ENCODE measurements at regions not wholly inside any gene's neighbourhood (a gene's known extent, or its start where the extent isn't known, plus 50 kb on each side); places are given as distances from the start of the nearest gene placed in this dataset.
"Not testable (repeated sequence)": the region's sequence is repeated elsewhere in the genome, so short reads cannot be mapped to it uniquely, and the experiment has no call there.

GRCh38 chr2:90004553-90004952, 1313.1 kb downstream of the RPIA start:
- H3K9me3 Mint-ChIP-seq (ENCODE audit: low read depth); POLR2A ChIA-PET; ATAC-seq: not testable (repeated sequence)

GRCh38 chr2:90010442-90011100, 1319.1 kb downstream of the RPIA start:
- H3K27ac Mint-ChIP-seq; POLR2A ChIA-PET; intact Hi-C loops (cut with DNase I, micrococcal nuclease); H3K36me3 Mint-ChIP-seq (ENCODE audit: low read depth); H3K4me1 Mint-ChIP-seq; ATAC-seq; CTCF ChIA-PET; H3K27me3 Mint-ChIP-seq; H3K9me3 Mint-ChIP-seq (ENCODE audit: low read depth); H3K4me3 Mint-ChIP-seq; DNase-seq: not testable (repeated sequence)

More at GRCh38 chr2:90004553-90004952, 1313.1 kb downstream of the RPIA start:
- H3K27me3 Mint-ChIP-seq; H3K27ac Mint-ChIP-seq; DNase-seq; H3K4me3 Mint-ChIP-seq; CTCF ChIA-PET; intact Hi-C loops (cut with DNase I, micrococcal nuclease); H3K36me3 Mint-ChIP-seq (ENCODE audit: low read depth); H3K4me1 Mint-ChIP-seq: not testable (repeated sequence)

- H3K27ac Mint-ChIP-seq; H3K27me3 Mint-ChIP-seq; POLR2A ChIA-PET; CTCF ChIA-PET; H3K4me3 Mint-ChIP-seq; ATAC-seq; DNase-seq; H3K9me3 Mint-ChIP-seq (ENCODE audit: low read depth); intact Hi-C loops (cut with DNase I, micrococcal nuclease); H3K4me1 Mint-ChIP-seq; H3K36me3 Mint-ChIP-seq (ENCODE audit: low read depth): not testable (repeated sequence)
Measured at GRCh38 chr2:90011101-90011443, 1319.6 kb downstream of the RPIA start.

GRCh38 chr2:90019908-90020307, 1328.4 kb downstream of the RPIA start:
- H3K36me3 Mint-ChIP-seq (ENCODE audit: low read depth), result not testable (repeated sequence)

GRCh38 chr2:90021234-90021633, 1329.8 kb downstream of the RPIA start:
- H3K27ac Mint-ChIP-seq; H3K4me1 Mint-ChIP-seq; ATAC-seq; H3K36me3 Mint-ChIP-seq (ENCODE audit: low read depth); DNase-seq; intact Hi-C loops (cut with DNase I, micrococcal nuclease); H3K9me3 Mint-ChIP-seq (ENCODE audit: low read depth); CTCF ChIA-PET; POLR2A ChIA-PET; H3K27me3 Mint-ChIP-seq; H3K4me3 Mint-ChIP-seq: not testable (repeated sequence)

More at GRCh38 chr2:90019908-90020307, 1328.4 kb downstream of the RPIA start:
- CTCF ChIA-PET; H3K4me3 Mint-ChIP-seq; intact Hi-C loops (cut with DNase I, micrococcal nuclease); H3K27ac Mint-ChIP-seq; H3K4me1 Mint-ChIP-seq; POLR2A ChIA-PET; H3K27me3 Mint-ChIP-seq; H3K9me3 Mint-ChIP-seq (ENCODE audit: low read depth); DNase-seq; ATAC-seq: not testable (repeated sequence)

- H3K9me3 Mint-ChIP-seq (ENCODE audit: low read depth); intact Hi-C loops (cut with DNase I, micrococcal nuclease); H3K4me1 Mint-ChIP-seq; CTCF ChIA-PET; H3K36me3 Mint-ChIP-seq (ENCODE audit: low read depth); ATAC-seq; H3K4me3 Mint-ChIP-seq; DNase-seq; H3K27me3 Mint-ChIP-seq; H3K27ac Mint-ChIP-seq; POLR2A ChIA-PET: not testable (repeated sequence)
Measured at GRCh38 chr2:90027231-90027643, 1335.8 kb downstream of the RPIA start.

- ATAC-seq; intact Hi-C loops (cut with DNase I, micrococcal nuclease); H3K4me1 Mint-ChIP-seq; DNase-seq; POLR2A ChIA-PET; H3K9me3 Mint-ChIP-seq (ENCODE audit: low read depth); H3K27ac Mint-ChIP-seq; H3K27me3 Mint-ChIP-seq; CTCF ChIA-PET; H3K4me3 Mint-ChIP-seq; H3K36me3 Mint-ChIP-seq (ENCODE audit: low read depth): not testable (repeated sequence)
Measured at GRCh38 chr2:90028381-90029079, 1337.1 kb downstream of the RPIA start.

- CTCF ChIA-PET; ATAC-seq; H3K36me3 Mint-ChIP-seq (ENCODE audit: low read depth); H3K27ac Mint-ChIP-seq; DNase-seq; intact Hi-C loops (cut with DNase I, micrococcal nuclease); H3K9me3 Mint-ChIP-seq (ENCODE audit: low read depth); H3K4me3 Mint-ChIP-seq; H3K4me1 Mint-ChIP-seq; POLR2A ChIA-PET; H3K27me3 Mint-ChIP-seq: not testable (repeated sequence)
Measured at GRCh38 chr2:90029080-90029428, 1337.6 kb downstream of the RPIA start.

- H3K4me3 Mint-ChIP-seq; POLR2A ChIA-PET; DNase-seq; H3K36me3 Mint-ChIP-seq (ENCODE audit: low read depth); intact Hi-C loops (cut with DNase I, micrococcal nuclease); H3K9me3 Mint-ChIP-seq (ENCODE audit: low read depth); CTCF ChIA-PET; H3K27ac Mint-ChIP-seq; H3K27me3 Mint-ChIP-seq; H3K4me1 Mint-ChIP-seq; ATAC-seq: not testable (repeated sequence)
Measured at GRCh38 chr2:90032269-90032668, 1340.8 kb downstream of the RPIA start.

- intact Hi-C loops (cut with DNase I, micrococcal nuclease); H3K27me3 Mint-ChIP-seq; CTCF ChIA-PET; H3K27ac Mint-ChIP-seq; DNase-seq; ATAC-seq; H3K4me3 Mint-ChIP-seq; H3K4me1 Mint-ChIP-seq; H3K36me3 Mint-ChIP-seq (ENCODE audit: low read depth); H3K9me3 Mint-ChIP-seq (ENCODE audit: low read depth); POLR2A ChIA-PET: not testable (repeated sequence)
Measured at GRCh38 chr2:90036335-90036734, 1344.9 kb downstream of the RPIA start.

- H3K9me3 Mint-ChIP-seq (ENCODE audit: low read depth); H3K36me3 Mint-ChIP-seq (ENCODE audit: low read depth); intact Hi-C loops (cut with DNase I, micrococcal nuclease); POLR2A ChIA-PET; H3K27me3 Mint-ChIP-seq; ATAC-seq; H3K4me3 Mint-ChIP-seq; H3K4me1 Mint-ChIP-seq; CTCF ChIA-PET; DNase-seq; H3K27ac Mint-ChIP-seq: not testable (repeated sequence)
Measured at GRCh38 chr2:90039093-90039492, 1347.6 kb downstream of the RPIA start.

GRCh38 chr2:90047776-90048175, 1356.3 kb downstream of the RPIA start:
- H3K27ac Mint-ChIP-seq; H3K4me3 Mint-ChIP-seq; DNase-seq; intact Hi-C loops (cut with DNase I, micrococcal nuclease); ATAC-seq; H3K9me3 Mint-ChIP-seq (ENCODE audit: low read depth); H3K27me3 Mint-ChIP-seq; H3K36me3 Mint-ChIP-seq (ENCODE audit: low read depth); POLR2A ChIA-PET; H3K4me1 Mint-ChIP-seq; CTCF ChIA-PET: not testable (repeated sequence)

All from activated CD4-positive, alpha-beta T cell treated with anti-CD3 and anti-CD28 coated beads for 36 hours (primary cell).